ENCODE measurements at regions not wholly inside any gene's neighbourhood (a gene's known extent, or its start where the extent isn't known, plus 50 kb on each side); places are given as distances from the start of the nearest gene placed in this dataset.

DNA sequence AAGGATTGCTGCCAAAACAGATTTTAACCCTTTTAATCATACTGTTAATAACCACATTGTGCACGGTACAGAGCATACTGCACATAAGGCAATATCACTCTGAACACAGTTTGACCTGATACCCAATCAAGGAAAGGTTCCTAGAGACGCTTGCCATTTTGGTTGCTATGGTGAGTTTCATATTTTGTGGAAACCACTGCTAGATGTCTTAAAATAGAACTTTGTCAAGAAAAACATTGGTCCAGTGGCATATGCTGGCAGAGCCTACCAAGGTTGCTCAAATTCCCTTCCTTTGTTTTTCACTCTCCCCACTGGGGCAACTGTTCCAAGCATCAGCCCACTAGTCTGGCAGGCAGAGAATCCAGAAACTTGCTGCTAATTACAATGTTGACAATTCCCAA, 114.8 kb upstream of the DPYD start:
- no peak for DNase-seq (ENCODE audit: low spot score)

- DNase-seq (ENCODE audit: low spot score): no peak
Measured at GRCh38 chr1:98034505-98034904, 113.7 kb upstream of the DPYD start.

- DNase-seq (ENCODE audit: low spot score): no peak
Measured at GRCh38 chr1:98032958-98033357, 112.1 kb upstream of the DPYD start.

- no peak for DNase-seq (ENCODE audit: low spot score)
Measured at GRCh38 chr1:98030976-98031375, 110.1 kb upstream of the DPYD start.

- DNase-seq (ENCODE audit: low spot score): no peak
Measured at GRCh38 chr1:98030483-98030882, 109.6 kb upstream of the DPYD start.

DNA sequence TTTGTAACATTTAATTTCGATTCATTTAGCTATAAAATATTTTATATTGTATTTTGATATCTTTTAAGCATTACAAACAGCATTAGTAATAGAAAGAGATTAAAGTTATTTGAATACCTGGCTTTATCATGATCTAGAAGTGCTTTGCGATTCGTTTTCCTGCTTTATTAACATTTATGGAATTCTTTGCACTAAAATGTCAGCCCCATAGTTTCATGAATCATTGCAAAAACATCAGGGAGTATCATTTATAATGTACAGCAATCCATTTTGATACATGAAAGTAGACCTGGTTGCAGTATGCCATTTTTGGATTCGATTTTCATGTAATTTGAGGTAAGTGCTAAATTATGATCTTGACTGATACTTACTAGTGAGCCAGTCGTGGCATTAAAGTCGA, 108.0 kb upstream of the DPYD start:
- DNase-seq (ENCODE audit: low spot score): no peak

DNA sequence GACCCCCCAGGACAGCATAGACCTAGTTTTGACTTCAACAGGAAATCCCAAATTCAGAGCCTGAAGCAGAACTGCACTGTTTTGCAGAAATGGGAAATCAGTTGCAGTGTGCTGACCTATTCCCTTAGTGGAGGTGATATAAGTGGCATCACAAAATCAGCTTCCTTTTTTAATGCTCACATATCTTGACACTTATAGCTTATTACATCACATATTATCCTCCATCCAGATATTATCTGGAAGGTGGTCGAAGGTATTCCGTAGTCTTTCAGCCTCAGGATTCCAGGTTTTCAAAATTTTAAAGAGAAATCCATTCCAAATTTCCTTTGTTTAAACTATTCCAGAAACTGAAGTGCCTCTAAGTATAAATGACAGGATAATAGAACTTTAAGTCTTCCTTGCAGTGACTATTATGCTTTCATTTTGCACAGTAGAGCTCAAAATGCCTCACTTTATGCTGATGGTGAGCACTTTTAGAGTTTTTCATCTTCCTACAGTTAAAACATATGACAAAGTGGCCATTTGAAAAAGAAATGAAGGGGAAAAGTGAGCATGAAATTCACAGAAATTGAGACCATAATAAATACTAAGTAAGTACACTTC, 106.4 kb upstream of the DPYD start:
- DNase-seq (ENCODE audit: low spot score): no peak

GRCh38 chr1:98025858-98026257, 105.0 kb upstream of the DPYD start:
- DNase-seq (ENCODE audit: low spot score): no peak

DNA sequence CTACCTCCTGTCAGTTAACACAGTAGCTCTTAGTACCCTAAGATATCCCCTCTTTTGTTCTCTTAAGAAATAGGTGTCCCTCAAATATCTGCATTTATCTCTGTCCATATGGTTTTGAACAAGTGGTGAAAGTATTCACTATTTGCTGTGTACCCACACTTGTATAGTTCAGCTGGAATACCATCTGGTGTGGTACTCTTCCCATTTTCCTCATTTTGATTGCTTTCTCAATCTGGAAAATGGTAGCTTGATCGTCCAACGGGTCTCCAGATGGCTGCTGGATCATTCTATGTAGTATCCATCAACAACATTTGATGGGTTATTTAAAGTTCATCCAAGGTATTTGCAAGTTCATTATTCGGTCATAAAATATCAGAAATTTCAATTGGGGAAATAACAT, 100.3 kb upstream of the DPYD start:
- DNase-seq (ENCODE audit: low spot score): no peak

DNA sequence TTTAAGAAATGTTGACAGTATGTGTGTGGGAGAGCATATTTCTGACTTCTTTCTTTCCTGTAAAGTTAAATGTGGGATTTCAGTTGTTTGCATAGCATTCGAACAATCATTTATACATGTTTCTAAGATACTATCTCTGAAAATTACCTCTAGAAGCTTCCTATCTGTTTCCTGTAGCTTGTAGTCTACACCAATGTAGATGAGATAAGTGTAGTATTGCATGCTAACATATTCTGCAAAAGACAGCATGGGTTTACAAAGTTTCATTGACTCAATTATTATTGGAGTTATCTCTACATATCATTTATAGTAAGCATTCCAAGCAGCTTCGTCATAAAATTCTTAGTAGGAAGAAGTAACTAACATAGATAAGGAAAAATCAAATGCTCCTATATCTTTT, 98.9 kb upstream of the DPYD start:
- no peak for DNase-seq (ENCODE audit: low spot score)

DNA sequence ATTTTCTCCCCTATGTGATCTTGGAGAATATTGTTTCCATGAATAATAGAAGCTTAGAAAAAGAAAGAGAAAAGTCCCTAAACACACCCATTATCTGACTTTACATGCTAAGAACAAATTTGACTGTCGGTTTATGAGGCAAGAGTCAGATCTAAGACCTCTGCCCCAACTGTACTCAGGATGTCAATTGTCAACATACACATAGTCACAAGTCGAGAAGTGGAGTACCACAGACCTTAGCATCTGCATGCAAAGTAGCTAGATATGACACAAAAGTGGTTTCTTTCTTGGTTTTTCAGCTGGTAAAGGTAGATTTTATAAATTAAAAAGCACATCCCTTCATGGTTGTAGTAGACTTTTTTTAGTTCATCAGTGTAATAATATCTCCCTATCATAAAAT, 97.2 kb upstream of the DPYD start:
- DNase-seq (ENCODE audit: low spot score): no peak

DNA sequence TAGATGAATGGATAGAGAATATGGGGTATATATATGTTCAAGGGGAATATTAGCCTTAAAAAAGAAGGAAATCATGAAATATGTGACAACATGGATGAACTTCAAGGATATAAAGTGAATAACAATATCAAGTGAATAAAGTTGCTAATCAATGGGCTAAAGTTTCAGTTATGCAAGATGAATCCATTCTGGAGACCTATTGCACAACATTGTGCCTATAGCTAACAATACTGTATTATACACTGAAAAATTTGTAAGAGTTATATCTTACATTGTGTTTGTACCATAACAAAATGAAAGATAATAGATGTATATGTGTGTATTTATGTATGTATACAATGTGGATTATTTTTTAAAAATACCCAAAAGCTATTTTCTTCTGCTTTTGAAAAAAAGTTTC, 96.3 kb upstream of the DPYD start:
- no peak for DNase-seq (ENCODE audit: low spot score)

DNA sequence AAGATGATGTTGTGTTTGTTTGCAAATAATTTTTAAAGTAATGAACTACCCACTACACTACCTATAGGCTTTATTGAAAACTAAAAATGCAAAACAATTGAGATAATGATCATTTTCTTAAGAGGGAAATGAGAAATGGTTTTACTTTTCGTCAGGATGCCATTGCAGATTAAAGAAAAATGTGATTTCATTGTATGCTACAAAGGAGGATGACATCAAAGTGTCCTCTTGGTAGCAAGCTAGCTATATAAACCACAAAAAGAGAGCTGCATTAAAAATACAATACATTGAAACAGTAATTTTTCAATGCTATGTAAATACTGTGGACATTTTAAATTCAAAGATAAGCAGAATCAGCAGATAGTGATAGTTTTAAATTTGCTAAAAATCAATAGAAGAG, 87.5 kb upstream of the DPYD start:
- DNase-seq (ENCODE audit: low spot score): no peak

DNA sequence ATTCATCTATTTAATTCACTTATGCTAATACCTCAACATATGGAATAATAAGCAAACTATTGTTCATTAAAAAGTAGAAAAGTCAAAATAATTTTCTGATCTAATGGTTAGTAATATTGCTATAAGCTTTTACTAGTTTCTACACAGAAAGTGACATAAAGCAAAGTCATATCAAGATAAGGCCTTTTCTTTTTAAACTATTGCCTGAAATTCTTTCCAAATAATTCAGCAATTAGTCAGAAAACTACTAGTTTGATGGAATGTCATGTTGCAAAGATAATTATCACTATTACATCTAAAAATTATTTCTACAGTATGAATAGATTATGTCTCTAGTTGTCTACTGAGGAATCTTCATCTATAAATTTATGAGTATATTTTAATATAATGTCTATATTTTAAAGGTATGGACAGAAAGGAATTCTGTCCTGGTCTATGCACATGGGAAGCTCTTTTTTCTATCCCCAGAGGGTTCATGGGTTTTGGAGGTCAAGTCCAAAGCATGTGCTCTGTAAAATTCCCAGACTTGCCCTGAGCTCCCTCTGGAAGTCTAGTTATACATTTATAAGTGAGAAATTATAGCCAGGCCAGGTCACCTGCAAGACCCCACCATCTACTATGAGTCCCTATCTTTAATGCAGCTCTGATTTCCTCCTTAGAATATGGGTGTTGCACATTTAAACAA, 84.6 kb upstream of the DPYD start:
- DNase-seq (ENCODE audit: low spot score): no peak

DNA sequence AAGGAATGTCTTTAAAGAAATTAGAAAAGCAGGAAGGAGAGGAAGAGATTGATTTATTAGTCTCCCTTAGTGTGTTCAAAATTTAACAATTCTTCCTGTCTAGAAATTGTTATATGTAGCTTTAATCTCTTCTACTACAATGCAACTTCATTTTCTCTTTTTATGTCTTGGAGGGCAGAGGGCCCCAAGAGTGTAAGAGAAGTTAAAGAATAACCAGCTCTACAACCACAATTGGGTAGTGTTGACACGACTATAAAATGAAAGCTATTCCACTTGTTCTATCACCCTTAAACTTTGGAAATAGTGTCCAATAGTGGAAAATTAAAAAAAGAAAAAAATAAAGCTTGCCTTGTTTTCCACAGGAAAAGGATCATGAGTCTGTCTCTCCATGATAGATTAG, 82.6 kb upstream of the DPYD start:
- no peak for DNase-seq (ENCODE audit: low spot score)

DNA sequence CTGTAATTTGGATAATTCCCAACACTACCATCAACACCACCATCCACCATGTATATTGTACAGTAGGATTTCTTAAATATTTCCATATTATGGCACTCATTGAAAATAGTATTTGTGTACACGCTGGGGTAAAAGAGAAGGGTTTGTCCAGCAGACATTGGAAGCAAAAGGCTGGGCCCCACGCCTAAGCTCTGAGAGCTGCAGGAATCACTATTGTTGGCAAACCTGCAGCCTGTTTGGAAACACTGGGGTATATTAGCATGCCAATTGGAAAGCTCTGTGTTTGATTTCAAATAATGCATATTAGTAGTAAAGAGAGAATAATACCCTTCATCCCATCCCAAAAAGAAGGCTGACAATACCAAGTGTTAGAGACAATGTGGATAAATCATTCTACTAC, 81.5 kb upstream of the DPYD start:
- DNase-seq (ENCODE audit: low spot score): no peak

DNA sequence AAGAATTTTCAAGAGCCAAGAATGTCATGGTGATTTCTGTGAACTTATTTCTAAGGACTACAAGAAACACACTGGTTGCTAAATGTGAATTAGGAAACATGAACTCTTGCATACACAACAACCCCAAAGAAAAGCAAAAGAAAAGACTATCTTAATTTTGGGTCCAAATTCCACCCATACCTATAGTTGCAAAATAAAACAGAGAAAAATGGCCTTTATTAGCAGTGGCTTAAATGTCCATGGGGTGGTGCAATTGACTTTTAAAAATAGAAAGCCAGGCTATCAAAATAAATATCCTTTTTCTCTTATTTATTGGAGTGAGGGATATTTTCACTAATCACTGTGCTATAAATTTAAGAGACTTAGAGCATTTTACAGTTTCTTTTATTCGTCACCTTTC, 80.9 kb upstream of the DPYD start:
- no peak for DNase-seq (ENCODE audit: low spot score)

GRCh38 chr1:97999320-97999719, 78.5 kb upstream of the DPYD start:
- DNase-seq (ENCODE audit: low spot score): no peak

DNA sequence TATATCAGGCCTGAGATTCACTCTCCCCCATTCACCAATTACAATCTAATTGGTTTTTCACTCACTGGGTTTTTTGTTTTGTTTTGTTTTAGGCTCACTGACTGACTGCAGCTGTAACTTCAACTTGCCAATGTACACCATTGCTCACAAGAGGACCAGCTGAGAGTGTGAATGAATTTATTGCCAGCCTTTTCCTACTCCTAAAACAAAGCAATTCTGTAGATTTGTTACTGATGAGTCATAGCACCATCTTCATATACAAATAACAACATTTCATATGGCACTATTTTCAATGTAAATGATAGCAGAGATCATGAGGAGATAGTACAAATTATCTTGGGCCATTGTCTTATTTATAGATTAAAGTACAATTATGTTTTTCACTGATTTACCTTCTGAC, 76.0 kb upstream of the DPYD start:
- DNase-seq (ENCODE audit: low spot score): no peak

- DNase-seq (ENCODE audit: low spot score): no peak
Measured at GRCh38 chr1:97989094-97989680, 68.4 kb upstream of the DPYD start.

DNA sequence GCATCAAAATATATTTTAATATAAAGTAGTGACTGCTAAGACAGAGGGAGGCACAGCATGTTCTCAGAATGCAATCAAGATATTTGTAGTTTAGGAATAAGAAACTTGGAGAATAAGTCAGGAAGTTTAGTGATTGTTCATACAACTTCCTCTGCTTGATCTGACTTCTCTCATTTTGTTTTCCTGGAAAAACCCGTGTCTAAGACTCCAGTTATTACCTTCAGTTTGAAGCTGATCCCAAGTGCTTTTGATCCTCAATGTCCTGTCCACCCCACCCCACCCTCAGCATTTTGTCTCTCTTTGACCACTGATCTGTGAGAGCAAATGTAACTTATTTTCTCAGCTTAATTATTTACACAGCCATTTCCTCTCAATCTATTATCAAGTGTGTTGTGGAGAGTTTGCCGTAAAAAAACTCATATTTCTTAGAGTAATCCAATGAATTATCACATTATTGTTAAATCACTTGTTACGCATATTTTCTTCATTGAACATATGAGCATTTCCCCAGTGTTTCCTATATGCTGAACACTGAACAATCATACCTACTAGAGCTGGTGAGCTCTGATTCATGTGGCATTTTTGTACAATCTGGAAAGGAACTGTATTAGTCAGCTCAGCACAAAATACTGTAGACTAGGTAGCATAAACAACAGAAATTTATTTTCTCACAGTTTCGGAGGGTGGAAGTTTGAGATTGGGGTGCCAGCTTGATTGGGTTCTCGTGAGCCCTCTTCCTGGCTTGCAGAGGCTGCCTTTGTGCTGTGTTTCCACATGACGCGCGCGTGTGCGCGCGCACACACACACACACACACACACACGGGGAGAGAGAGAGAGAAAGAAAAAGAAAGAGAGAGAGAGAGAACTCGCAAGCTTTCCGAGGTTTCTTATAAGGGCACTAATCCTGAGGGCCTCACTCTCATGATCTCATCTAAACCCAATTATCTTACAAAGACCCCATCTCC, 65.5 kb upstream of the DPYD start:
- no peak for DNase-seq (ENCODE audit: low spot score)

DNA sequence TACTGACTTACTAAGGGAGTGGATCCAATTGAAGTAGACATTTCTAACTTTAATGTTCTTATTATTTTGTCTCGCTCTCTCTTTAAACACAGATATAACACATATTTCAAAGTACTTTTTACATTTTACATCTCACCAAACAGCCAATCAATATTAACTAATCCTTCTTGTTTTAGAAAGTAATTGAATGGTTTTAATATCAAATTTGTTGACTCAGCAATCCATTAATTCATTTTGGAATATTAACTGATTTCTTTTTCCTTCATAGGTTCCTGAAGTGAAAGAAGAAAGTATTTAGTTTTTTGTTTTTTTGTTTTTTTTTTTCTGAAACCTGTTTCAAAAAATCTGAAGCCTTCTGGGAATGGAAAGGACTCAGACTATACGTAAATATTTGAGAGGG, 62.3 kb upstream of the DPYD start:
- DNase-seq (ENCODE audit: low spot score): no peak

DNA sequence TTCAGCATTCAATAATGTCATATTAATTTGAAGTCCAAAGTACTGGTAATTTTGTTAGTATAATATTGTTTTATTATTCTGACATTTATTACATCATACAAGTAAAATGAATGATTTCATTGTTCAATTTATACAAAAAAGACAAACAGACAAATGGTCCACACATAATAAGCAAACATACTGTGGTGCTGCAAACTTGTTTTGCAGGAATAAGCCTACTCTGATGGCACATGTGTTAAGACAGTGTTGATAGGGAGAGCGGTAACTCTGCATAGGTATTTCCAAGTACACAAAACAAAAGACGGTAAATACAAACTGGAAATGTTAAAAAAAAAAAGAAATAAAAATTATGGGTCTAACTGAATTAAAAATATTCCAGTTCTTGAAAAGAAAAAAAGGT, 59.7 kb upstream of the DPYD start:
- no peak for DNase-seq (ENCODE audit: low spot score)

Data from hematopoietic multipotent progenitor cell treated with erythropoietin and hydrocortisone succinate and interleukin-3 and kit ligand, for 17 days (in vitro differentiated cells).